KMS-11 (cell line): ENCODE measurements at regions not wholly inside any gene's neighbourhood (a gene's known extent, or its start where the extent isn't known, plus 50 kb on each side); places are given as distances from the start of the nearest gene placed in this dataset.
"Not testable (repeated sequence)": the region's sequence is repeated elsewhere in the genome, so short reads cannot be mapped to it uniquely, and the experiment has no call there.

Experiments used
- H2AFZ ChIP-seq: fragments of 200-600 bp; sonication (generic); 2 replicates; pipeline ENCODE4 v1.6.1; 2016; ENCODE audit warnings: antibody characterized with exemption, mixed run types, low read depth
- H3K27ac ChIP-seq: fragments of 200-600 bp; sonication (generic); 2 replicates; pipeline ENCODE4 v1.6.1; 2016; ENCODE audit warnings: mild to moderate bottlenecking, mixed run types
- H3K27me3 ChIP-seq: fragments of 200-600 bp; sonication (generic); 2 replicates; pipeline ENCODE4 v1.6.1; 2017; ENCODE audit warnings: mild to moderate bottlenecking, low read depth, mixed run types, moderate library complexity; ENCODE audit not compliant: insufficient read depth
- H3K36me3 ChIP-seq: fragments of 200-600 bp; sonication (generic); 2 replicates; pipeline ENCODE4 v1.6.1; 2017; ENCODE audit warnings: mild to moderate bottlenecking, mixed run types; ENCODE audit not compliant: insufficient read depth
- H3K4me1 ChIP-seq: fragments of 200-600 bp; sonication (generic); 2 replicates; pipeline ENCODE4 v1.6.1; 2016; ENCODE audit warnings: mild to moderate bottlenecking, low read depth, mixed run types; ENCODE audit not compliant: poor library complexity, severe bottlenecking
- H3K4me2 ChIP-seq: fragments of 200-600 bp; sonication (generic); 2 replicates; pipeline ENCODE4 v1.7.0; 2016; ENCODE audit warnings: mild to moderate bottlenecking, mixed run types
- H3K4me3 ChIP-seq: fragments of 200-600 bp; sonication (generic); IDR thresholded peaks from 2 replicates; pipeline ENCODE4 v1.6.1; 2017; ENCODE audit warnings: low read depth, low read length, mixed read lengths; ENCODE audit not compliant: insufficient read depth
- H3K79me2 ChIP-seq: fragments of 200-600 bp; sonication (generic); 2 replicates; pipeline ENCODE4 v1.6.1; 2016; ENCODE audit warnings: low read depth, mixed run types; ENCODE audit not compliant: insufficient read depth
- H3K9ac ChIP-seq: fragments of 200-600 bp; sonication (generic); 2 replicates; pipeline ENCODE4 v1.6.1; 2016; ENCODE audit warnings: mild to moderate bottlenecking, mixed run types
- H4K20me1 ChIP-seq: fragments of 200-600 bp; sonication (generic); 2 replicates; pipeline ENCODE4 v1.6.1; 2016; ENCODE audit warnings: mild to moderate bottlenecking, mixed run types; ENCODE audit not compliant: insufficient read depth
- TF ChIP-seq, protein P1 (sequence below): fragments of 200-600 bp; sonication (generic); conservative IDR thresholded peaks from 2 replicates; pipeline ENCODE4 v1.6.1; 2017; ENCODE audit warnings: low read depth, mild to moderate bottlenecking, antibody characterized with exemption, low read length, moderate library complexity, mixed read lengths

DNA sequence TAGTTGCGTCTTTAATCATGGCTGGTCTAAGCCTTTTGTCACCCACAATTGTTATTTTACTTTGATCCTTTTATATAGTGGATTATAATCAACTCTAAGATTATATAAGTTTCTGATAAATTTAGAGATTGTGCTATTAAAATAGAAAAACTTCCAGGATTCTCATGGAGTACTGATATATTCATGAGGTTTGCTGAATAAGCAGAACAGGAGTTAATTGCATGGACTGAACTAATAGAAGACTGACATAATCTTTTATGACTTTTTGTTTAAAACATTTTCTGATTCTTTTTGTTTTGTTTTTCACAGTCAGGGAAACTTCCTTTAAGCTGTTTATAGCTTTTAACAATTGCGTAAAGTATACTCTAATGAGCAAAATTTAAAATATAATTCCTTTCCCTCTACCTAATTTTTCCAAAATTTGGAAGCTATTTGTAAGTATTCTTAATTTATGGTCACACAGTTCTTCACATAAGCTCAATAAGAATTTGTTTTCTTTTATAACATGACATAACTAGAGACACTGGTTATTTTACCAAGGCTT is 129.9 kb upstream of the TMEM260 start:
- H3K36me3 ChIP-seq, result no peaks in the 10 kb centered on the region
- H3K4me2 ChIP-seq, result no peak overlapping the region
- no peak overlapping the region for H3K9ac ChIP-seq
- H2AFZ ChIP-seq, result no peak overlapping the region
- H3K27ac ChIP-seq, result no peak overlapping the region
- no peaks in the 10 kb centered on the region for H3K79me2 ChIP-seq
- H3K4me3 ChIP-seq, result no peak overlapping the region
- H3K27me3 ChIP-seq, result no peaks in the 10 kb centered on the region
- no peaks in the 10 kb centered on the region for H3K4me1 ChIP-seq
- H4K20me1 ChIP-seq, result no peaks in the 10 kb centered on the region
- TF ChIP-seq, protein P1, sequence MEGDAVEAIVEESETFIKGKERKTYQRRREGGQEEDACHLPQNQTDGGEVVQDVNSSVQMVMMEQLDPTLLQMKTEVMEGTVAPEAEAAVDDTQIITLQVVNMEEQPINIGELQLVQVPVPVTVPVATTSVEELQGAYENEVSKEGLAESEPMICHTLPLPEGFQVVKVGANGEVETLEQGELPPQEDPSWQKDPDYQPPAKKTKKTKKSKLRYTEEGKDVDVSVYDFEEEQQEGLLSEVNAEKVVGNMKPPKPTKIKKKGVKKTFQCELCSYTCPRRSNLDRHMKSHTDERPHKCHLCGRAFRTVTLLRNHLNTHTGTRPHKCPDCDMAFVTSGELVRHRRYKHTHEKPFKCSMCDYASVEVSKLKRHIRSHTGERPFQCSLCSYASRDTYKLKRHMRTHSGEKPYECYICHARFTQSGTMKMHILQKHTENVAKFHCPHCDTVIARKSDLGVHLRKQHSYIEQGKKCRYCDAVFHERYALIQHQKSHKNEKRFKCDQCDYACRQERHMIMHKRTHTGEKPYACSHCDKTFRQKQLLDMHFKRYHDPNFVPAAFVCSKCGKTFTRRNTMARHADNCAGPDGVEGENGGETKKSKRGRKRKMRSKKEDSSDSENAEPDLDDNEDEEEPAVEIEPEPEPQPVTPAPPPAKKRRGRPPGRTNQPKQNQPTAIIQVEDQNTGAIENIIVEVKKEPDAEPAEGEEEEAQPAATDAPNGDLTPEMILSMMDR, result no peak

DNA sequence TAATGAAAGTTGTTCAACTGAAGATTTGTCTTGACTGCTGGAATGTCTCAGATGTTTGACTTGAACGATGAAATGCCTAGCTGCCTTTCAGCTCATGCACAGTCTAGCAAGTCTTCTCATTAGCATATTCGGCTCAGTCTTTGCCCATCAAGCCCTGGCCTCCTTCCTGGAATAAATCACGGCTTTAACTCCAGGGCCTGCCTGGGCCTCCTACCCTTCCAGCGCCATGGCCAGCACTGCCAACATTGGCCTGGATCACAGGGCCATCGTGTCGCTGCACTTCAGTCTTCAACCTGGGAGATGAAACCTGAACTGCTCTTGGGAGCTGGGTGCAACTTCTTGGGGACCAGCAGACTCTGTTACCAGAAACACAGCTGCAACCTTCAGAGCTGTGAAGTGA is 126.7 kb upstream of the TMEM260 start:
- no peaks in the 10 kb centered on the region for H3K27me3 ChIP-seq
- no peaks in the 10 kb centered on the region for H3K4me1 ChIP-seq
- TF ChIP-seq, protein P1, result no peak
- no peak overlapping the region for H3K4me2 ChIP-seq
- no peak overlapping the region for H3K4me3 ChIP-seq
- no peaks in the 10 kb centered on the region for H3K36me3 ChIP-seq
- H3K9ac ChIP-seq, result no peak overlapping the region
- no peak overlapping the region for H3K27ac ChIP-seq
- H4K20me1 ChIP-seq, result no peaks in the 10 kb centered on the region
- no peaks in the 10 kb centered on the region for H3K79me2 ChIP-seq
- no peak overlapping the region for H2AFZ ChIP-seq

DNA sequence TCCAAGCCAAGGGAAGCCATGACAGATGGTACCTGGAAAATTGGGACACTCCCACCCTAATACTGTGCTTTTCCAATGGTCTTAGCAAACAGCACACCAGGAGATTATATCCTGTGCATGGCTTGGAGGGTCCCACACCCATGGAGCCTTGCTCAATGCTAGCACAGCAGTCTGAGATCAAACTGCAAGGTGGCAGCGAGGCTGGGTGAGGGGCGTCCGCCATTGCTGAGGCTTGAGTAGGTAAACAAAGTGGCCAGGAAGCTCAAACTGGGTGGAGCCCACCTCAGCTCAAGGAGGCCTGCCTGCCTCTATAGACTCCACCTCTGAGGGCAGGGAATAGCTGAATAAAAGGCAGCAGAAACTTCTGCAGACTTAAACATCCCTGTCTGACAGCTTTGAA is 124.9 kb upstream of the TMEM260 start:
- H3K4me1 ChIP-seq, H3K4me3 ChIP-seq: not testable (repeated sequence)

DNA sequence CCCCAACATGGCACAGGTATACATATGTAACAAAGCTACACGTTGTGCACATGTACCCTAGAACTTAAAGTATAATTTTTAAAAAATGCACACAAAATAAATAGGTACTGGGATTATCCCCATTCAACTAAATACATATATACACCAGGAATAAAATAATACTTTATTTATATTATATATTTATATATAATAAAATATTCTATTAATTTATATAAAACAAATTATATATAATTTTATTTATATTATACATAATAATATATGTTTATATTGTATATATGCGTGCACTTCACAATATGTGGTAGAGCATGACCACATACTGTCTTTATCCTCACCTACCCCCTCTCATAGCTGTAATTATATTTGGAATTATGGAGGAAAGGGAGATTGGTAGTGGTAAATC is 119.1 kb upstream of the TMEM260 start:
- no peaks in the 10 kb centered on the region for H3K27me3 ChIP-seq
- no peak overlapping the region for H3K4me2 ChIP-seq
- no peak overlapping the region for H3K9ac ChIP-seq
- H3K79me2 ChIP-seq, result no peaks in the 10 kb centered on the region
- H3K4me1 ChIP-seq, result no peaks in the 10 kb centered on the region
- no peak overlapping the region for H3K27ac ChIP-seq
- TF ChIP-seq, protein P1, result no peak
- no peaks in the 10 kb centered on the region for H4K20me1 ChIP-seq
- no peak overlapping the region for H3K4me3 ChIP-seq
- no peak overlapping the region for H2AFZ ChIP-seq
- H3K36me3 ChIP-seq, result no peaks in the 10 kb centered on the region

More for the DNA sequence above, 124.9 kb upstream of the TMEM260 start:
- not testable (repeated sequence) for H3K27ac ChIP-seq, H3K4me2 ChIP-seq, H3K79me2 ChIP-seq, H3K27me3 ChIP-seq, H3K9ac ChIP-seq, H3K36me3 ChIP-seq, H4K20me1 ChIP-seq, H2AFZ ChIP-seq

DNA sequence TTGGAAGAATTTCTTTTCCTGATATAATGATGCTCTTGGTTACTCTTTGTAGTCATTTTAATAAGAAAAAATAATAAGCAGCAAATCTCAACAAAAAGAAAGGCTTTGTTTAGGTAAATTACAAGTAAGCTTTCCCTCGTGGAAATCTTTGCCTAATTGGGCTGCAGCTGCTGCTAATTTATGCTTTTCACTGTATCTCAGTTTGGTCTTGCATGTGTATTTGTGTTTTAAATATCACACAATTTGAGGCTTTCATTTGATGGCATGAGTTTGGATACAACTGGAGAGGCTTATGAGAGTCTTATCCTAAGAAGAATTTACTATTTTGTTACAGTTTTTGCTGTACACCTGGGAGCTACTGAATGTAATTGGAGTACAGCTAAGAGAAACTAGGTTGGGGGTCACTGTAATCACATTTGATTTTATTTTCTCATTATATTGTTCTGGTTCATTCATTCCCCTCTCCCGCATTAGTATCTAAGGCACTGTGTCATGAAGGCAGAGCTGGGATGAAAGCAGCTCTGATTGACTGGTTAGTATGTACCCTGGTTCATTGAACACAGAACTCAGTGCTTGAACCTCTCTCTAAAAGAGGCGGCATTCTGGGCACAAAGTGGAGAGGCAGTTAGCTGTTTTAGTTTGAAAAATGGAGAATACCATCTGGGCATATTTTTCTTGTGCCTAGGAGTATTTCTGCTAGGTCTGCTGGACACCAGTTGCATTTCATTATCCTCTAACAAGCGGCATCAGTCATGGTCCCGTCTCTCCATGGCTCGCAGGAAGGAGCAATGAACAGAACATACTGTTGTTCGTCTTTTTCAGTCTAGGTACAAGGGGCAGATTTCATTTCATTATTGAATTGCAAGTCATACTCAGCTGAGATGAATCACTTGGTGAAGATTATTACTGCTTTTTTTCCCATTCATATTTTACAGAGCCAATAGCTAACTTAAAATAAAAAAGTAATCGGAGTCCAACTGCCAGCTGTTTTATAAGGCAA is 118.0 kb upstream of the TMEM260 start:
- no peaks in the 10 kb centered on the region for H3K27me3 ChIP-seq
- H3K27ac ChIP-seq, result no peak overlapping the region
- H3K4me2 ChIP-seq, result no peak overlapping the region
- no peaks in the 10 kb centered on the region for H4K20me1 ChIP-seq
- no peak overlapping the region for H2AFZ ChIP-seq
- H3K4me1 ChIP-seq, result no peaks in the 10 kb centered on the region
- no peaks in the 10 kb centered on the region for H3K79me2 ChIP-seq
- TF ChIP-seq, protein P1, result no peak
- H3K4me3 ChIP-seq, result no peak overlapping the region
- H3K9ac ChIP-seq, result no peak overlapping the region
- H3K36me3 ChIP-seq, result no peaks in the 10 kb centered on the region
